EL (cell line): ENCODE measurements at regions not wholly inside any gene's neighbourhood (a gene's known extent, or its start where the extent isn't known, plus 50 kb on each side); places are given as distances from the start of the nearest gene placed in this dataset.
"Not testable (repeated sequence)": the region's sequence is repeated elsewhere in the genome, so short reads cannot be mapped to it uniquely, and the experiment has no call there.

Experiments used
- DNase-seq: peaks from one replicate; pipeline ENCODE4 v3.0.0-alpha.2; 2016

- no peak for DNase-seq
These were observed 453.2 kb upstream of the NUDT12 start for GRCh38 chr5:104015765-104016164.

GRCh38 chr5:104002783-104003182 is 440.2 kb upstream of the NUDT12 start:
- not testable (repeated sequence) for DNase-seq

GRCh38 chr5:104001136-104001535 is 438.5 kb upstream of the NUDT12 start:
- no peak for DNase-seq

GRCh38 chr5:103993031-103993430 is 430.4 kb upstream of the NUDT12 start:
- no peak for DNase-seq

GRCh38 chr5:103990064-103990463 is 427.5 kb upstream of the NUDT12 start:
- no peak for DNase-seq

GRCh38 chr5:103981592-103981991 is 419.0 kb upstream of the NUDT12 start:
- no peak for DNase-seq

GRCh38 chr5:103973669-103974068 is 411.1 kb upstream of the NUDT12 start:
- DNase-seq: no peak

GRCh38 chr5:103966295-103966694 is 403.7 kb upstream of the NUDT12 start:
- DNase-seq: not testable (repeated sequence)

- no peak for DNase-seq
These were observed 399.4 kb upstream of the NUDT12 start for GRCh38 chr5:103962023-103962422.

GRCh38 chr5:103953601-103954382 is 391.2 kb upstream of the NUDT12 start:
- no peak for DNase-seq

GRCh38 chr5:103951776-103952175 is 389.2 kb upstream of the NUDT12 start:
- no peak for DNase-seq

- no peak for DNase-seq
These were observed 380.6 kb upstream of the NUDT12 start for GRCh38 chr5:103943230-103943629.

GRCh38 chr5:103942587-103943186 is 380.1 kb upstream of the NUDT12 start:
- no peak for DNase-seq

- DNase-seq: no peak
These were observed 379.0 kb upstream of the NUDT12 start for GRCh38 chr5:103941596-103941995.

- no peak for DNase-seq
These were observed 375.6 kb upstream of the NUDT12 start for GRCh38 chr5:103938146-103938695.

- peak; percentile 59 for DNase-seq
These were observed 366.9 kb upstream of the NUDT12 start for GRCh38 chr5:103929338-103930013.

- no peak for DNase-seq
These were observed 365.1 kb upstream of the NUDT12 start for GRCh38 chr5:103927739-103928138.

- DNase-seq: no peak
These were observed 361.1 kb upstream of the NUDT12 start for GRCh38 chr5:103923616-103924168.

- no peak for DNase-seq
These were observed 356.9 kb upstream of the NUDT12 start for GRCh38 chr5:103919506-103919905.

GRCh38 chr5:103918668-103919367 is 356.2 kb upstream of the NUDT12 start:
- DNase-seq: peak; percentile 77

- DNase-seq: peak; percentile 25
These were observed 352.5 kb upstream of the NUDT12 start for GRCh38 chr5:103915081-103915480.

- no peak for DNase-seq
These were observed 348.2 kb upstream of the NUDT12 start for GRCh38 chr5:103910786-103911185.

GRCh38 chr5:103910011-103910410 is 347.4 kb upstream of the NUDT12 start:
- DNase-seq: no peak
